MCF 10A (cell line): ENCODE measurements at regions not wholly inside any gene's neighbourhood (a gene's known extent, or its start where the extent isn't known, plus 50 kb on each side); places are given as distances from the start of the nearest gene placed in this dataset.

Experiments used
- BruUV-seq: library from RNA; stranded (reverse); fragments of 400-500 nt; replicated peaks from 2 replicates; lab custom pipeline; 2021; lab: Mats Ljungman, UMichigan
- CTCF ChIA-PET: fragments of 300-600 bp; sonication (Branson Sonifier 250); formaldehyde crosslinking; extraction: SDS; loops from one replicate; lab custom pipeline; 2021; ENCODE audit warnings: antibody characterized with exemption, inconsistent platforms; lab: Yijun Ruan, JAX
- POLR2A ChIA-PET: fragments of 300-600, 350-650 bp; sonication (Branson Sonifier 250); formaldehyde crosslinking; extraction: SDS; loops from one replicate; lab custom pipeline; 2020; ENCODE audit warnings: antibody characterized with exemption, inconsistent platforms; lab: Yijun Ruan, JAX
- DNase-seq: peaks from one replicate; pipeline ENCODE4 v3.0.0-alpha.2; 2018; ENCODE audit not compliant: unreplicated experiment
- H3K27ac Mint-ChIP-seq: one replicate; pipeline ENCODE4 v1.8.0; 2022; ENCODE audit warnings: mild to moderate bottlenecking, low read depth, mixed read lengths; ENCODE audit not compliant: unreplicated experiment
- H3K27me3 Mint-ChIP-seq: one replicate; pipeline ENCODE4 v1.8.0; 2022; ENCODE audit warnings: mixed read lengths; ENCODE audit not compliant: insufficient read depth, unreplicated experiment
- H3K36me3 Mint-ChIP-seq: one replicate; pipeline ENCODE4 v1.8.0; 2022; ENCODE audit warnings: mild to moderate bottlenecking, moderate library complexity, mixed read lengths; ENCODE audit not compliant: insufficient read depth, unreplicated experiment
- H3K4me1 Mint-ChIP-seq: one replicate; pipeline ENCODE4 v1.8.0; 2022; ENCODE audit warnings: mixed read lengths; ENCODE audit not compliant: insufficient read depth, unreplicated experiment
- H3K4me3 Mint-ChIP-seq: one replicate; pipeline ENCODE4 v1.8.0; 2022; ENCODE audit warnings: mild to moderate bottlenecking, moderate library complexity, mixed read lengths; ENCODE audit not compliant: unreplicated experiment
- H3K9me3 Mint-ChIP-seq: one replicate; pipeline ENCODE4 v1.8.0; 2022; ENCODE audit warnings: mixed read lengths; ENCODE audit not compliant: unreplicated experiment
- intact Hi-C: fragments of 100-400 bp; cut with micrococcal nuclease; formaldehyde crosslinking; loops from 2 replicates; pipeline ENCODE4 v1.14.1; 2022
- TF ChIP-seq, protein P1 (sequence below): fragments of 200-600 bp; IDR thresholded peaks from one replicate; pipeline ENCODE4 v1.8.0; 2022; ENCODE audit warnings: antibody characterized with exemption, mild to moderate bottlenecking; ENCODE audit not compliant: unreplicated experiment

- H3K4me1 Mint-ChIP-seq: peaks cover 5% of the 10 kb centered on the region
- H3K27ac Mint-ChIP-seq: no peak overlapping the region
- H3K9me3 Mint-ChIP-seq: no peaks in the 10 kb centered on the region
- CTCF ChIA-PET: no interaction called here
- BruUV-seq: no TSS peak
- POLR2A ChIA-PET: no interaction called here
- no peak overlapping the region for H3K4me3 Mint-ChIP-seq
- H3K27me3 Mint-ChIP-seq: peaks cover 25% of the 10 kb centered on the region
- DNase-seq: no peak
- H3K36me3 Mint-ChIP-seq: no peaks in the 10 kb centered on the region
- intact Hi-C loops: no loop called here
- TF ChIP-seq, protein P1, sequence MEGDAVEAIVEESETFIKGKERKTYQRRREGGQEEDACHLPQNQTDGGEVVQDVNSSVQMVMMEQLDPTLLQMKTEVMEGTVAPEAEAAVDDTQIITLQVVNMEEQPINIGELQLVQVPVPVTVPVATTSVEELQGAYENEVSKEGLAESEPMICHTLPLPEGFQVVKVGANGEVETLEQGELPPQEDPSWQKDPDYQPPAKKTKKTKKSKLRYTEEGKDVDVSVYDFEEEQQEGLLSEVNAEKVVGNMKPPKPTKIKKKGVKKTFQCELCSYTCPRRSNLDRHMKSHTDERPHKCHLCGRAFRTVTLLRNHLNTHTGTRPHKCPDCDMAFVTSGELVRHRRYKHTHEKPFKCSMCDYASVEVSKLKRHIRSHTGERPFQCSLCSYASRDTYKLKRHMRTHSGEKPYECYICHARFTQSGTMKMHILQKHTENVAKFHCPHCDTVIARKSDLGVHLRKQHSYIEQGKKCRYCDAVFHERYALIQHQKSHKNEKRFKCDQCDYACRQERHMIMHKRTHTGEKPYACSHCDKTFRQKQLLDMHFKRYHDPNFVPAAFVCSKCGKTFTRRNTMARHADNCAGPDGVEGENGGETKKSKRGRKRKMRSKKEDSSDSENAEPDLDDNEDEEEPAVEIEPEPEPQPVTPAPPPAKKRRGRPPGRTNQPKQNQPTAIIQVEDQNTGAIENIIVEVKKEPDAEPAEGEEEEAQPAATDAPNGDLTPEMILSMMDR: no peak
These were observed 59.0 kb upstream of the PDE10A start for GRCh38 chr6:165722022-165722421.

GRCh38 chr6:165721356-165721755, 58.3 kb upstream of the PDE10A start:
- no peaks in the 10 kb centered on the region for H3K9me3 Mint-ChIP-seq

GRCh38 chr6:165718491-165718891, 55.5 kb upstream of the PDE10A start:
- Mint-ChIP-seq H3K36me3 (no peaks in the 10 kb centered on the region), H3K9me3 (no peaks in the 10 kb centered on the region), H3K4me1 (peaks cover 5% of the 10 kb centered on the region), H3K27ac (no peak overlapping the region), H3K4me3 (no peak overlapping the region), H3K27me3 (peaks cover 25% of the 10 kb centered on the region)
- intact Hi-C loops: no loop called here
- no peak for DNase-seq
- POLR2A ChIA-PET: no interaction called here
- no TSS peak for BruUV-seq
- CTCF ChIA-PET: interaction anchor here (1.2 kb wide), 1 partner anchor 12 kb away, joined by 4 read pairs; no protein-coding TSS in a partner anchor
- TF ChIP-seq, protein P1: no peak

More at GRCh38 chr6:165721356-165721755, 58.3 kb upstream of the PDE10A start:
- TF ChIP-seq, protein P1: no peak
- H3K27ac Mint-ChIP-seq: no peak overlapping the region
- no peak overlapping the region for H3K4me3 Mint-ChIP-seq
- no peaks in the 10 kb centered on the region for H3K36me3 Mint-ChIP-seq
- peaks cover 5% of the 10 kb centered on the region for H3K4me1 Mint-ChIP-seq
- ChIA-PET CTCF (no interaction called here), POLR2A (no interaction called here)
- no TSS peak for BruUV-seq
- intact Hi-C loops: no loop called here
- H3K27me3 Mint-ChIP-seq: peaks cover 25% of the 10 kb centered on the region
- no peak for DNase-seq

- BruUV-seq: no TSS peak
- Mint-ChIP-seq H3K4me3 (no peak overlapping the region), H3K4me1 (peaks cover 5% of the 10 kb centered on the region), H3K36me3 (no peaks in the 10 kb centered on the region), H3K9me3 (no peaks in the 10 kb centered on the region), H3K27me3 (peaks cover 25% of the 10 kb centered on the region), H3K27ac (no peak overlapping the region)
- TF ChIP-seq, protein P1: no peak
- ChIA-PET CTCF (no interaction called here), POLR2A (no interaction called here)
- intact Hi-C loops: no loop called here
- no peak for DNase-seq
These were observed 54.9 kb upstream of the PDE10A start for GRCh38 chr6:165717732-165718465.
